HT-29 (cell line): ENCODE measurements at regions not wholly inside any gene's neighbourhood (a gene's known extent, or its start where the extent isn't known, plus 50 kb on each side); places are given as distances from the start of the nearest gene placed in this dataset.
"Not testable (repeated sequence)": the region's sequence is repeated elsewhere in the genome, so short reads cannot be mapped to it uniquely, and the experiment has no call there.

Experiments used
- DNase-seq: peaks from one replicate; pipeline ENCODE4 v3.0.0-alpha.2; 2015; ENCODE audit warnings: low spot score

DNA sequence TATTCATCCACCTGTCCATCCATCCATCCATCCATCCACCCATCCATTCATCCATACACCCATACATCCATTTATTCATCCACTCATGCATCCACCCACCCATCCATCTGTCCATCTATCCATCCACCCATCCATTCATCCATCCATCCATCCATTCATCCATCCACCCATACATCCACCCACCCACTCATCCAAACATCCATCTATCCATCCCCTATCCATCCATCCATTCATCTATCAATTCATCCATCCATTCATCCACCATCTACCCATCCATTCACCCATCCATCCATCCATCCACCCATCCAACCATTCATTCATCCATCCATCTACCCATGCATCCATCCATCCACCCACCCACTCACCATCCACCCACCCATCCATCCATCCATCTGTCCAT is 142.6 kb upstream of the SFSWAP start:
- no peak for DNase-seq

DNA sequence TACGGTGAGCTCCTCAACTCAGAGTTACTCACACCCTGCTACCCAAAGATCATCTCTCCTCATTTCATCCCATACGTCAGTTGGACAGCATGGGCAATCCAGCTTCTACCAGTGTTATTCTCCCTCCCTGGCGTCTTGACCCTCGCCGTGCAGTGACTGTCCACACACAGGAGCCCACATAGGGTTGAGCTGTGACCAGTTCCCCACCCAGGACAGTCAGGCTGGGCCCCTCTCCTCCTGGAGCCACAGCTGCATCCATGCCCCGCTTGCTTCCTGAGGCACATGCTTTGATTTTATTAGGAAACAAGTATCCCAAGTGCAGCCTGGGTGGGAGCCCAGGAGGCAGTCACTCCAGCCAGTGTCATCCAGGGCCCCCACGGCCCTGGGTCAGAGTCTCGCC is 140.3 kb upstream of the SFSWAP start:
- DNase-seq, result no peak

DNA sequence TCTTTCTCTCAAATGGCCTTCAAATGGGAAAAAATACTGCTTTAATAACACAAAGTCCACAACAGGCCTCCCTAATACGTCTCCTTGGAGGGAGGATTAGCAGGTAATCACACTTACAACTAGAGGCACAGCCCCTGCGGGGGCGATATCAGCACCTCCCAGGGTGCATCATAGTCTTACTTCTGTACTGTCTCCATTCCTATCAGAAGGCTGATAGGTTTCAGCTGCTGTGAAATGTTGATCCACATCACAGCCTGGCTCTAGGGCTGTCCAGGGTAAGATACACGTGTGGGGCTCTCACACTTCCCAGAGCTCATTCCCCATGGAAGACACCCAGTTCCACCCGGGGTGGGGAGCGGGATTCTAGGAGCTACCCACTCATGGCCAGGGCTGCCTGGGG is 139.1 kb upstream of the SFSWAP start:
- no peak for DNase-seq

DNA sequence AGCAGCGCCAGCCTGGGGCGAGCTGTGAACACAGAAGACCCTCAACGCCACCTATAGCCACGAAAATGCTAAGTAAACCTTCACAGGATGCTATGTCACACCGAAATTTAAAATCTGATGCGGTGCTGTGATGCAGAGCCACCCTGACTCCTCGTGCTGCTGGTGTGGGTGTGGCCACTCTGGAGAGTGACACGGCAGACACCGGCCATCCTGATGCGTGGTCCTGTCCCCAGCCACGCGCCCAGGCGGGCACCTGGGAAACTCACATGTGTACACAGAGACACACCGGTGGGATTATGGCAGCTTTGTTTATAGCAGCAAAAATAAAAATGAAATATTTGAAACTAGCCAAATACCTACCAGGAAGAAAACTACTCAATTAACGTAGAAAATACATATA is 138.3 kb upstream of the SFSWAP start:
- no peak for DNase-seq

DNA sequence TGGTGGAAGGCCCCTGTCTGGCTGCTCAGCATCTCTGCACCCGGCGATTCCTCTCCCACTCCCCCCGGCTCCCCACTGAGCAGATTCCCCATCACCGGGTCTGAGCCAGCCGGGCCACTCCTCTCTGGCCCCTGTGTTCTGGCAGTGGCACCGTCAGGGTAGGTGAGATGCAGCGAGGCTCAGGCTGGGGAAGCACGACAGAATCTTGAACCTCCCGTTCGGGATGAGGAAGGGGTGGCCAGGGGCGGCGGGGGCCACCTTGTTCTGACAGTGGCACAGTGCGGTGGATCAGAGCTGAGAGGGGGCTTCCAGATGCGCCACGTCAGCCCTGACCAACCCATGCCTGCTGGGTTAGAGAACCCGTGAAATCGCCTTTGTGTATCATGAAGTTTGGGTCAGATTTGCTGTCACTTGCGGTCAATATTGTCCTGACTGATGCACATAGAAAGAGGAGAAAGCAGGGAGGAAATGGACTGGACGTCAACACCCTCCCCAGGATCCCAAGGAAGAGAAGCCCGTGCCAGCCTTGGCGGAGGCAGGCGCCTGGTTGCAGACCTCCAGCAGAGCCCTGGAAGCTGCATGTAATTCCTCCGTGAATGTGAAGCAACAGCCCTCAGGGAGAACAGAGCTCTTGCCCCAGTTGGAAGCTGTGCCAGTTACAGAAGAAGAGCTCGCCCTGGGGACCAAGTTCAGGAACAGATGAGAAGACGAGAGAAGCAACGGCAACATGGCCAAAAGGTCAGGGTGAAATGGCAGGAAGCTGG is 137.1 kb upstream of the SFSWAP start:
- no peak for DNase-seq

DNA sequence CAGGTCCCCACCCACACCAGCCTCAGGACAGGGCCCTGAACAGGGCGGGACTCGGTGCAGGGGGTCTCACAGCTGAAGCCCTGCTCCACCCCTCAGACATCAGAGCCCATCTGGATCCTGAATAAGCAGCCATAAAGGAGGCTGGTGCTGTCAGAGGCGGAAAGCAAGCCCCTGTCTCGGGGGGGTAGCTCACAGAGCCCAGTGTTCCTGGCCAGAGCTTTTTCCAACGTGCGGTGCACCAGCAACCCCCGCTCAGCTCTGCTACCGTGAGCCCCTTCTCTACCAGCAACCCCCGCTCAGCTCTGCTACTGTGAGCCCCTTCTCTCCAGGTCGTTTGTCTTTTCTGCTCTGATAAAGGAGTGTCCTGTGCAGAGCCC is 136.5 kb upstream of the SFSWAP start:
- no peak for DNase-seq

GRCh38 chr12:131575371-131575770 is 135.5 kb upstream of the SFSWAP start:
- no peak for DNase-seq

- DNase-seq, result not testable (repeated sequence)
Observed at GRCh38 chr12:131576734-131577133, 134.2 kb upstream of the SFSWAP start.

DNA sequence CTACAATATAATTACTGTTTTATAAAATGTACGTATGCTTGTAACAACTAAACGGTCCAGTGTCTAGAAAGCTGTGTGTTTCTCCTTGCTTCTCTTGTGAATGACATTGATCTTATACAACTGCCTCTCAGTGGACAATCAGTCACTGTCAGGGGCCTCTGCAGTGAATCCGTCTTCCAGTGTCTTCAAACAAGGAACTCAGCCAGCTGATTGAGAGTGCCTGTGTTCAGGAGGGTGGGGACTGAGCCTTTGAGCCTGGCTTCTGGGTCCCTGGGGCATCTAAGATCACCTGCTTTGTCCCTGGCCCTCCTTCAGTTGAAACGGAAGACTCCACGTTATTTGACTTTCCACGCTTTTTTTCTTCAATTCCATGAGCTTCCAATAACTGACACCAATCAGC is 133.1 kb upstream of the SFSWAP start:
- DNase-seq, result no peak

DNA sequence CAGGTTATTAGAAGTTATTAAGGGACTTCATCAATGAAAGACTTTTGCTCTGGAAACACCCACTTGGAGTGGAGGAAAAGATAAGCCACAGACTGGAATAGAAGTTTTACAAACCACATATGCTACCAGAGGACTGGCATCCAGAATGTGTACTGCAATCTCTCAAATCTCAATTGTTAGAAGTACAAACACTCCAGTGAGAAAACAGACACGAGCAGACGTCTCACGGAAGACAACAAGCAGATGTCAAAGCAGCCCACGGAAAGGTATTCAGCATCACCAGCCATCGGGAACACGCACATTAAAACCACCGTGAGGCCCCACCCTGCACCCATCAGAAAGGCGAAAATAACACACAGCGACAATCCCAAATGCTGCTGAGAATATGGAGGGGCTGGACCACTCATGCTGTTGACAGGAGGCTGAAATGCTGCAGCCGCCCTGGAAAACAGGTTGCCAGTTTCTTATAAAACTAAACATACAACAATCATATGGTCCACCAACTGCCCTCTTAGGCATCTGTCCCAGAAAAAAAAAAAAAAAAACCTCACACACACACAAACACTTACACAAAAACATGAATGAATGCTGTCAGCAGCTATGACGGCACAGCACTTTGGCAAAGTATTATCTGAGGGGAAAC is 131.9 kb upstream of the SFSWAP start:
- no peak for DNase-seq

- DNase-seq, result no peak
Observed at GRCh38 chr12:131583090-131583712, 127.7 kb upstream of the SFSWAP start.

- no peak for DNase-seq
Observed at GRCh38 chr12:131586269-131586668, 124.6 kb upstream of the SFSWAP start.

- DNase-seq, result no peak
Observed at GRCh38 chr12:131586761-131587160, 124.1 kb upstream of the SFSWAP start.

DNA sequence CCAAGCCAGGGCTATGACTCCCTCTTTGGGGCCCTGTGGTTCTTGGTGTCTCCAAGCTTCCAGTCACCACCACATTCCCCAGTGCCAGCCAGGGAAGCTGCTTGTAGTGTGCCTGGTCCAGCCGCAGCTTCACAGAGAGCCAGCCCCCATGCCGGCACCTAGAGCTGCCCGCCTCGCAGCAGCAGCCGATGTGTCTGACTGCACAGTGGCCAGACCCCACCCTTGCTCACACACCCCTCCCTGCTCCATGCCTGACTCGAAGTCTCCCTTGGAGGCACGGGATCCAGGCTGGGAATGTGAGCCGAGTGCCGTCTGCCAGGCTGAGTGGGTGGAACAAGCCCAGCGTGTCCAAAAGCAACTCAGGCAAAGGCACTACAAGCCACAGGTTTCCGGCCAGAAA is 123.3 kb upstream of the SFSWAP start:
- DNase-seq, result no peak

DNA sequence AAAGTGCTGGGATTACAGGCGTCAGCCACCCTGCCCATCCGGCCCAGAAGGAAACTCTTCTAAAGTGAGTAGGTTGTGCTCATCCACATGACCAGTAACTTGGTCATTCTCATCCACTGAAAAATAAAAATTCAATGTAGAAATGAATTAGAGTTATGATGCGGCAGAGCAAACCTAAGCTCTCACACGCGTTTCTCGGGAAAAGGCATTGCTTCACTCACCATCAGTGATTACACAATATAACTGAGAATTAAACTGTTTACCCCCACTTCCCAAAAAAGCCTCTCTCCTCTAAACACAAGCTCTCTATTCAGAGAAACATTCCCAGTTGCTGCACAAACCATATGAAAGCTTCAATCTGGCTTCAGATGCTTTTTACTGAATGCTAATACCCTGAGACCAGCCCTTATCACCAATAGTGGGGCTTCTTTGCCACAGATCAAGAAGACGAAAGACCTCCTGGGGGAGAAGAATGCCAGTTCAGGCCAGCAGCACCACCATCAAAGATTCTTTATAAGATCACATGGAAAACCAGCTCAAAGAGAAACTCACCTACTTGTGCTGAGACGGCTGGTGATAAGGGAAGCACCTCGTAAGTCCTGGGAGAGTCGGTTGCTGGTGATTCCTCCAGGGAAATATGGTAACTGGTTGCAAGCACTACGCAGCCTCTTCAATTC is 121.5 kb upstream of the SFSWAP start:
- DNase-seq, result no peak

DNA sequence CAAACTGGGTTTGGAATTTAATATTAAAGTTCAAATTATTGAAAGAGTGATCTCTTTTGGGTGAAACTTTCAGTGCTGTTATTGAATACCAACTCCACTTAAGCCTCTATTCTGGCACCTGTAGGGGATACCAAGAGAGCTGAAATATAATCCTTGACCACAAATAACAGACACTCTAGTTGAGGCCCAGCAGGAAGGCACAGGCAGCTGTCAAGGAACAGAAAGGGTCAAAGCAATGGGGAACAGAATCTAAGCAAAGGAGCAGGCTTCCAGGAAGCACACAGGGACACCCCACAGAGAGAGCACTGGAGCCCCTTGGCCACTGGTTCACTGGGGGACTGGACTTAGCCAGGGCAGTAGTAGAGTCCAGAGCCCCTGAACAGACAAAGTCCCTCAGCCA is 120.9 kb upstream of the SFSWAP start:
- no peak for DNase-seq

GRCh38 chr12:131591136-131591535 is 119.8 kb upstream of the SFSWAP start:
- DNase-seq, result no peak

GRCh38 chr12:131591714-131592709 is 118.9 kb upstream of the SFSWAP start:
- DNase-seq, result no peak

- DNase-seq, result no peak
Observed at GRCh38 chr12:131592972-131593371, 117.9 kb upstream of the SFSWAP start.

- no peak for DNase-seq
Observed at GRCh38 chr12:131593406-131593805, 117.5 kb upstream of the SFSWAP start.

DNA sequence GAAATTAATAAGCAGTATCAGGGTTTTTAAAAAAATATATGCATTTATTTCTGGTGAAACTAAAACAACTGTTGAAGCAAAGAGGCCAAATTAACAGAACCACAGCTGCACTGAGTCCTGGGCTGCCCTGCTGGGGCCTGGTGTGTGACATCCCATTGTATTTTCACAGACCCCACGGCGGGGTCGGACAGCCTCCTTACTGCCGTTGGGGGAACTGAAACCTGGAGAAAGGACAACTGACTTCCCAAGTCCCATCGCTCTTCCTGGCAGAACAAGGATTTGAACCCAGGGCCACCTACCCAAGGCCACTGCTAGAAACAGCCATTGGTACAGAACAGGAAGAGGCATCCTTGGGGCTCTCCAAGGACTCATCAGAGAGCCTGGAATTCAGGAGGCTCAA is 114.8 kb upstream of the SFSWAP start:
- DNase-seq, result no peak
